ENCODE measurements at regions not wholly inside any gene's neighbourhood (a gene's known extent, or its start where the extent isn't known, plus 50 kb on each side); places are given as distances from the start of the nearest gene placed in this dataset.
"Not testable (repeated sequence)": the region's sequence is repeated elsewhere in the genome, so short reads cannot be mapped to it uniquely, and the experiment has no call there.

GRCh38 chr6:19536838-19537237 is 300.3 kb upstream of the ID4 start:
- DNase-seq (ENCODE audit: low spot score): no peak
- intact Hi-C loops (cut with DNase I): no loop called here

- intact Hi-C loops (cut with DNase I): no loop called here
- DNase-seq (ENCODE audit: low spot score): no peak
Observed at GRCh38 chr6:19538096-19538495, 299.1 kb upstream of the ID4 start.

GRCh38 chr6:19547507-19547906 is 289.7 kb upstream of the ID4 start:
- intact Hi-C loops (cut with DNase I): no loop called here
- no peak for DNase-seq (ENCODE audit: low spot score)

GRCh38 chr6:19549109-19549508 is 288.1 kb upstream of the ID4 start:
- intact Hi-C loops (cut with DNase I): no loop called here
- DNase-seq (ENCODE audit: low spot score): no peak

DNA sequence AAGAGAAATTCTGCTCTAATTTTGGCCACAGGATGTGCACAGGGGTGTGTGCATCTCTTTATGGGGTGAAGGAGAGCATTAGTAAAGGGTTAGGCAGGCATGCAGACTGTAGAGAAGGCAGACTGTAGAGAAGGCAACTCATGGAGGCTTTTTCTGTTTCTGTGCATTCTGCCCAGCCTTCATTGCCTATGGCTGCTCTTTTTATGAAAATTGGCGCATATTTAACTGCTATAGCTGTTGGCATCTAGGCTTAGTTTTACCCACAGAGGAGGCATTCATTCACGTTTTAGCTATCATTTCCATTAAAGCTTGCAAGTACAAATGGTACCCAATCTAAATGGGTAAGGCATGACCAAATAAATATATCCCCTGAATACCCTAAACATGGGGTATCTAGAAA is 286.8 kb upstream of the ID4 start:
- no peak for DNase-seq (ENCODE audit: low spot score)
- intact Hi-C loops (cut with DNase I): no loop called here

- no peak for DNase-seq (ENCODE audit: low spot score)
- intact Hi-C loops (cut with DNase I): no loop called here
Observed at GRCh38 chr6:19551611-19552010, 285.6 kb upstream of the ID4 start.

DNA sequence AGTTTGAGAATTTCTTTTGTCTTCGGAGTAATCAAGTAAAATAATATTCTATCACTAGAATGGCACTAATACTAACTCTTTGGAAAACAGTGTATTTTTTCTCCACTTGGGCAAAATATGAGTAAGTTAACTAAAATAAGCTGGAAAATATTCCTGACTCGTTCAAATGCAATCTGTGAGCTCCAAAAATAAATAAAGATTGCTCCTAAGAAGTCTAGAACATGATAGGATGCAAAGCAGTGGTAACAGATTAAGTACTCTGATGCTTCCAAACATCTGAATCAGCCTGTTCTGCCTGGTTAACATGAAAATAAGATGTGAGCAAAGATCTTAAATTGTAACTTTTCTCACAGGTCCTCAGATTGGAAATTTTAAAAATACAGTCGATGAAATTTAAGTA is 285.1 kb upstream of the ID4 start:
- DNase-seq (ENCODE audit: low spot score): no peak
- intact Hi-C loops (cut with DNase I): no loop called here

DNA sequence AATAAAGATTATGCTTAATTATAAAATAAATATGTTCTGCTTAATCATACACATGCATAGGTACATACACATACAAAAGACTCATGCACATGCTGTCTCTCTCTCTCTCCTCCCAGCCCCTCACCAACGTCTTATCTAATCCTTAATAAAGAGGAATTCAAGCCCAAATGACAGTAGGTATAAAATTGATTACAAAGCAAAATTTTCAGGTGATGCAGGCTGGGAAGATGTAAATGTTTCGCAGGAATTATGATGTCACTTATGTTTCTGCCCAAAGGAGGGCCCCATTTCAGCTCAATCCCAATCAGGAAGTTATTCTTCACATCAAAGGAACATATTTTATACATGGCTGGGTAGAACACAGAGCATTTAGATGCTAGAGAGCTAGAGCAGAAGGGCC is 284.6 kb upstream of the ID4 start:
- intact Hi-C loops (cut with DNase I): no loop called here

GRCh38 chr6:19554356-19555225 is 282.6 kb upstream of the ID4 start:
- intact Hi-C loops (cut with DNase I): no loop called here
- no peak for DNase-seq (ENCODE audit: low spot score)

More for the DNA sequence above, 284.6 kb upstream of the ID4 start:
- DNase-seq (ENCODE audit: low spot score): no peak

- DNase-seq (ENCODE audit: low spot score): no peak
- intact Hi-C loops (cut with DNase I): no loop called here
Observed at GRCh38 chr6:19557191-19557590, 280.0 kb upstream of the ID4 start.

DNA sequence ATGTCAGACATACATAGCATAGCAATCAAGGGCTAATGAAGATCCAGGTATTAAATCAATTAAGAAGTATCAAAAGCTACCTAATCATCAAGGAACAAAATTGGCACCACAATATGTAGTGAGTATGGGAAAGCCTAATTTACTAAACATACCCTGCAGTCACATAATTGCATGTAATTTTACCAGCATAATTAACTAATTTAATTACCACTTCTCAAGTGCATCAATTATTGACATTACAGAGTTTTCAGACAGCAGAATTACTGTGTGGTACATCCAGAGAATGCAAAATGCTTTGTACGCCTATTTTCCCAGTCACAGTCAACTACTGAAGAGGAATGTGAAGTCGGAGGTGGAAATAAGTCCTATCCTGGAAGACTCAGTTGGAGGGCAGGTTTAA is 279.0 kb upstream of the ID4 start:
- DNase-seq (ENCODE audit: low spot score): no peak
- intact Hi-C loops (cut with DNase I): no loop called here

GRCh38 chr6:19558934-19559333 is 278.2 kb upstream of the ID4 start:
- no peak for DNase-seq (ENCODE audit: low spot score)
- intact Hi-C loops (cut with DNase I): no loop called here

- intact Hi-C loops (cut with DNase I): no loop called here
- DNase-seq (ENCODE audit: low spot score): no peak
Observed at GRCh38 chr6:19562468-19562867, 274.7 kb upstream of the ID4 start.

DNA sequence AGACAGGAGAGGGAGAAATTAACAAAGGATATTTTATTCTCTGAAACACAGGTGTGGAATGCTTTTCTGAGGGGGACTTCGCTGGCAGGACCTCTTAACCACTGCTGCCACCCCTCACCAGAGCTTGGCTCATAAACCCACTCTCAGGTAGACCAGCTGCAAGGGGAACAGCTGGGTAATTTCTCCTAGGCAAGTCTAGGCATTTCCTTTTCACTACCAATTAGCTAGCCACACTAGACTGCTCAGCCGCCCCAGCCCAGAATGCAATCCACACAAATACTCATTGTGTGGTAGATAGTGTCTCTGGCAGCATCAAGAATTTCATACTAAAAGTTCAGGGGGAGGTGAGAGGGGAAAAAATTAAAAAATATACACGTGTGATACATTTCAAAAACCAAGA is 267.6 kb upstream of the ID4 start:
- no peak for DNase-seq (ENCODE audit: low spot score)
- intact Hi-C loops (cut with DNase I): no loop called here

- intact Hi-C loops (cut with DNase I): no loop called here
- DNase-seq (ENCODE audit: low spot score): no peak
Observed at GRCh38 chr6:19571176-19571575, 266.0 kb upstream of the ID4 start.

GRCh38 chr6:19578481-19578880 is 258.7 kb upstream of the ID4 start:
- DNase-seq (ENCODE audit: low spot score): no peak
- intact Hi-C loops (cut with DNase I): no loop called here

DNA sequence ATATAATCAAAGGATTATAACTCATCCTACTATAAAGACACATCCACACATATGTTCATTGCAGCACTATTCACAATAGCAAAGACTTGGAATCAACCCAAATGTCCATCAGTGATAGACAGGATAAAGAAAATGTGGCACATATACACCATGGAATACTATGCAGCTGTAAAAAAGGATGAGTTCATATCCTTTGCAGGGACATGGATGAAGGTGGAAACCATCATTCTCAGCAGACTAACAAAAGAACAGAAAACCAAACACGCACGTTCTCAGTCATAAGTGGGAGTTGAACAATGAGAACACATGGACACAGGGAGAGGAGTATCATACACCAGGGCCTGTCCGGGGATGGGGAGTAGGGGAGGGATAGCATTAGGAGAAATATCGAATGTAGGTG is 253.0 kb upstream of the ID4 start:
- DNase-seq (ENCODE audit: low spot score); intact Hi-C loops (cut with DNase I): not testable (repeated sequence)

- no peak for DNase-seq (ENCODE audit: low spot score)
- intact Hi-C loops (cut with DNase I): no loop called here
Observed at GRCh38 chr6:19587238-19587942, 249.8 kb upstream of the ID4 start.

DNA sequence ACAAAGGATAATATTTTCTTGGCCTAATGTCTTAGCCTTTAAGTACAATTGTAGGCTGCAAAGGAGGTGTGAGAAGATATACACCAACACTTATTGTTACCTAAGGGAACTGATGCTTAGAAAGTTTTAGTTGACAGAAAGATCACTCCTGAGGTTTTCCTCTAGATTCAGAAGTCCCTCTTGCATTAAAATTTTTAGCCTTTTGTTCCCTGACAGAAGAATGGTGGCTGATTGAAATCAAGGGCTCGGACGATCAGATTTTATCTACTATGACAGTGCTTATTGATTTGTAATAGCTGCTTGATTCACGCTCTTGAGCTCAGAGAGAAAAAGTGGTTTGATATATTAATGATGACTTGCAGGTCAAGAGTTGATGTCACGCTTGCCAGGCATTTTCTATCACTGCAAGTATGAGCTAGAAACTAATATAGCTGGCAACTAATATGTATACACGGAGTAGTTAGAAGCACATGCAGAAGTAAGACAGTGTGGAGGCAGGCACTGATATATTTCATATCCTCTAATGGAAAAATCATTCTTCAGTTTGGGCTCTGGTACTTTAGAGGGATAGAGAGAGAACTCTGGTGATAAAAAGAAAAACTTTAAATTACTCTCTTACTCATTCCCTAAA is 246.6 kb upstream of the ID4 start:
- intact Hi-C loops (cut with DNase I): no loop called here
- DNase-seq (ENCODE audit: low spot score): no peak

DNA sequence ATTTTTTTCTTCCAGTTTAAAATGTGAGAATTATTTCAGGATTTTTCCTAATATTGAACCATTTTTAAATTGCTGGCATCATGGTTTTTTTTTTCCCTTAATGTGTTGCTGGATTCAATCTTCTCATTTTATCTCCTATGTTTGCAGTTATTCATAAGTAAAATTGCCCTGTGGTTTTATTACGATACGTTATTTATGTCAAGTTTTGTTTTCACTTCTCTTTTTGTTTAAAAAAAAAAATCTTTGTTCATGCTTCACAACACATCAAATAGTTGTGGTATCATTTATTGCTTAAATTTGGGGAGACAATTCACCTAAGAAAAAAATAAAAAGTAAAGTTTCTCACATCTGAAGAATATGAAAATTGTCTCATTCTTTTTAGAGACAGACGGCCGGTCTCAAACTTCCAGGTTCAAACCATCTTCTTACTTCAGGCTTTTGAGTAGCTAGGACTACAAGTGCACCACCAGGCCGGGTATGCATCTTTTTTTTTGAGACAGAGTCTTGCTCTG is 239.3 kb upstream of the ID4 start:
- no peak for DNase-seq (ENCODE audit: low spot score)
- intact Hi-C loops (cut with DNase I): no loop called here
